KG1 (cell line): ENCODE measurements at regions not wholly inside any gene's neighbourhood (a gene's known extent, or its start where the extent isn't known, plus 50 kb on each side); places are given as distances from the start of the nearest gene placed in this dataset.
A peak's percentile ranks its signal among the peaks of the same experiment; 100 is the strongest.
"Not testable (repeated sequence)": the region's sequence is repeated elsewhere in the genome, so short reads cannot be mapped to it uniquely, and the experiment has no call there.

ENCODE experiments used
- DNase-seq: peaks from one replicate; lab custom pipeline; 2025; lab: John Stamatoyannopoulos, UW

- DNase-seq: no peak
Measured at GRCh38 chr5:38148021-38148625, 110.2 kb upstream of the EGFLAM start.

- no peak for DNase-seq
Measured at GRCh38 chr5:38143384-38143783, 115.0 kb upstream of the EGFLAM start.

DNA sequence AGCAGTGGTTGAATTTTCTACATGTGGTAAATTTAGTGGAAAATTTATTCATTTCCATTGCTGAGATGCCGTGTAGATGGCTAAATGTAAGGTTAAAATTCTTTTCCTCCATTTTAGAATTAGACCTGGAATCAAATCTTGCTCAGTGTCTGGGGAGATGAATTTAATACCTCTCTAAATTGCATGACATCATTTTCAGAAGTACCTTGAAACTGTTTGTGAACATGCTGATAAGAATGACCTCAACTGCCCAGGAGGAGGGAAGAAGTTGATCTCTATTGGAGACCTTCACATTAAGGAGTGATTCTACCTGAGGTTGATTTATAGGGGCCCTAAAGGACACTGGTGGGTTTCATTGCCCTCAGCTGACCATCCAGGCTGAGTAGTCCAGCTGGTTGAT, 116.7 kb upstream of the EGFLAM start:
- DNase-seq: no peak

DNA sequence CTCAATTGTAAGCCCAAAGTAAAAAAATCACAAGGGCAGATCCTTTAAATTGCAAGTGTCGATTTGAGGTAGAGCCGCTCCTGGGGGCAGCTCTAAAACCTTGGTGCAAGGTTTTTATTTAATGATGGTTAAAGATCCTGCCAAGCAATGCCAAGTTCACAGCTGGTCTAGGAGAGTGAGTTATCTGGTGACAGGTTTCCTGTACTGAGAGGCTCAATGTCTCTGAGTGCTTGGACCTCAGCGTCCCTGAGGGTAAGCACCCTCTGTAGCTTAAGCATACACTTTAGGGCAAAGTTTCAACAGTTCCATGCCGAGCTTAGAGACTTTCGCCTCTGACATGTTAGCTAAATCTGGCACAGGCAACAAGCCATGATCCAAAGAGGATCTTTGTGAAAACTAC, 119.8 kb upstream of the EGFLAM start:
- DNase-seq: no peak

- no peak for DNase-seq
Measured at GRCh38 chr5:38135486-38136039, 122.8 kb upstream of the EGFLAM start.

DNA sequence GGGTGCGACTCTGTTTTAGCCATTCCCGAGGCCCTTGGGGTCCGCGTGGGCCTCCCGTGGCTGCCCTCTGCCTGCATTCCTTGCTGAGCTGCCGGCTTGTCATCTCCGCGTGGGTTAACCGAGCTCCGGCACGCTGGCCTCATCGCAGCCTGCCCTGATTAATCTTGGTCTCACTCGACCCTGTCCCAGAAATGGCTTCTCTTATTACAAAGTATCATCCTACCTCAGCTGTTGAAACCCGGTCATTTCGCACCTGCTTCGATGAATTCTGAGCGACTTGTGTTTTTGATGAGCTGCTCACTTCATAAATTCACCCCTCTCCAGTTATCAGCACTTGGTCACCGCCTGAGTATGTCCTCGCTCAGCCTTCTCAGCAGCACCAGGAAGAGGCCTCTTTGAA, 123.5 kb upstream of the EGFLAM start:
- DNase-seq: no peak

GRCh38 chr5:38134294-38134693, 124.1 kb upstream of the EGFLAM start:
- DNase-seq: not testable (repeated sequence)

DNA sequence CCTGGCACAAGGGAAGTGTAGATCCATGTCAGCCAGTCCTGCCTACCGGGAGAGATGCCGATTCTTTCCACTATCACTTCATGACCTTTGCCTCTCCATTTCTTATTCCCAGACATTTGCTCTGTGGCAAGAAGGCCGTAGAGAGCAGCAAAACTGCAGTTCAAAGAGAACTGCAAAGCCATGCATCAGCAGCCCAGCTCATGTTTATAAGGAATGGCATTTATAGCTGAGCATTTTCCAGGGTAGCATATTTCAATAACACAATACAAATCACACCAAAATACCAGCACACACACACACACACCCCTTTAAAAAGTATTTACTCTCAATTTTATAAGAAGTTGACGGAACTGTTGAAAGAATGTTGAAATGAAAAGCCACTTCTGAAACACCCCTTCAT, 126.7 kb upstream of the EGFLAM start:
- no peak for DNase-seq

- DNase-seq: no peak
Measured at GRCh38 chr5:38124321-38124720, 134.0 kb upstream of the EGFLAM start.

- no peak for DNase-seq
Measured at GRCh38 chr5:38121420-38121819, 136.9 kb upstream of the EGFLAM start.

DNA sequence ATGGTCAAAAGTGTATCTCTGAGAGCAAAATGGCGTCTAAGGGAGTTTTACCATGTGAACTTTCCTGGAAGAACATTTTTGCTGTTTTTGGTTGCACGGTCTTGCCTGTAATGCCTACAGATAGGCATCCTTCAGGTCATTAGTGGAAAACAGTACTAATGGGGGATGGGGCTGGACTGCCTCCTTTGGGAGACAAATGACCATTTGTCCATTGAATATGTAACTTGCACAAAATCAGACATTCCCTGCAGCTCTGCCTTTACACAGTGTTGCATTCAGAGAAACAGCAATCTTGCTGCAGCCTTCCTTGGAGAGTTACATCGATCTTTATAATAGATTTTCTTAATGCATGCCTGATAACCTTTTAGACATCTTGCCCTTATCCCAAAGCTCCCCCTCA, 138.5 kb upstream of the EGFLAM start:
- DNase-seq: no peak

GRCh38 chr5:38117784-38118479, 140.4 kb upstream of the EGFLAM start:
- DNase-seq: no peak

- no peak for DNase-seq
Measured at GRCh38 chr5:38115318-38115827, 143.0 kb upstream of the EGFLAM start.

DNA sequence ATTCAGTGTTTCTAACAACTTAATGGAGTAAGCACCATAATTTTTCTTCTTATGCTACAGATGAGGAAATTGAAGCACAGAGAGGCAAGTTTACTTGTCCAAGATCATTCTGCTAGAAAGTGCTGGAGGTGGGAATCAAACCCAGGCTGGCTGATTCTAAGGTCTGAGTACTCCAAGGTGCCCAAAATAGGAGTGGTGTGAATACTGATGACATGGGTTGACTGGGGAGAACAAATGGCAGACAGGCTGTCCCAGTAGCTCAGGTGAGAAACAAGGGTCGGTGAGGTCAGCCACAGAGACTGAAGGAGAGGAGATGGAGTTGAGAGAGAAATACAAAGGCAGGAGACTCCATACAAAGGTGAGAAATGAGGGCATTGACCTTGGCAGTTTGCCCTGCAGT, 144.5 kb upstream of the EGFLAM start:
- no peak for DNase-seq

DNA sequence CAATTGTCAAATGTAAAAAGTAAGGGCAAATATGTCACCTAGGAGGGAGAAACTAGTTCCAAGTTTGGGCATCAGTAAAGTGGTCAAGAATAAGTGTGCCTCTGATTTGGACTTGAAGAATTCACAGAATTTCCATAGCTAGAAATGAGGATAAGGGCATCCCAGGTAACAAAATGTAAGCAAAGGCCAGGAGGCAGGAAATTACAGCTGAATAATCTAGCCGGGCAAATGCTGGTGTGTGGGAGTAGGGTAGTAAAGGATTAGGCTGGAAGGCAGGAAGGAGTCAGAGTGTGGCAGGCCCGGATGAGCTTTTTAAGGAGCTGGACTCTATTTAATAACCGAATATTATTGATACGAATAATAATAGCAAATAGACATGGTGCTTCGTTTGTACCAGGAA, 144.9 kb upstream of the EGFLAM start:
- DNase-seq: no peak

DNA sequence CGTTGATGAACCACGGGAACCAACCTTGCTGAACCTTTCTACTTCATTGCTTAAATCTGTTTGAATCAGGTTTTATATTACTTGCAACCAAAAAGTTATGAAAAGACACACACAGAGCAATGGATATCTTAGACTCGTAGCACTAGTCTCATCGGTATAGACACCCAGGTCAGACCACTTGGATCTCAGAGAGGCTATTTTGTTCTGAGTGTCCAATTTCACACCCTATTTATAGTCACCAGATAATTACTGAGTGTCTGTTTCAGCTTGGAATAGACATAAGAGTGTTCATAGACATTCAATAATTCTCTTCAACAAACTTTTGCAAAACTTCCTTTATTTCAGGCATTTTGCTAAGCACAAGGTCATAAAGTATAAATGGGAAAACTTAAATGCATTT, 145.4 kb upstream of the EGFLAM start:
- no peak for DNase-seq

GRCh38 chr5:38110130-38110529, 148.2 kb upstream of the EGFLAM start:
- DNase-seq: no peak

DNA sequence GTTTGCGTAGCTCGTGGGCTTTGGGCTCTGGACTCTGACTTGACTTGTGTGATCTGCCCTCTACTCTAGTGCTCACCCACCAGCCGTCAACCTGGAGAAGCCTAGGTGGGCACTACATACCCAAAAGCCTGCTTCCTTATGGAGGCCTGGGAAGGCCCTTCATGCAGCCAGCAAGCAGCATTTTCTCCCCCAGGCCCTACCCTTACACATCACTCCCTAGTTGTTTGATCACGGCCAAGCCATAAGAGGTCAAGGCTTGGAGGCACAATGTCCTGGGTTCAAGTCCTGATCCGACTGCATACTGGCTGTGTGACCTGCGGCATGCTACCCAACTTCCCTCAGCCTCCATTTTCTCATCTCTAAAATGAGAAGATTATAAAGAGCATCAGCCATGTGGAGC, 151.3 kb upstream of the EGFLAM start:
- DNase-seq: no peak

DNA sequence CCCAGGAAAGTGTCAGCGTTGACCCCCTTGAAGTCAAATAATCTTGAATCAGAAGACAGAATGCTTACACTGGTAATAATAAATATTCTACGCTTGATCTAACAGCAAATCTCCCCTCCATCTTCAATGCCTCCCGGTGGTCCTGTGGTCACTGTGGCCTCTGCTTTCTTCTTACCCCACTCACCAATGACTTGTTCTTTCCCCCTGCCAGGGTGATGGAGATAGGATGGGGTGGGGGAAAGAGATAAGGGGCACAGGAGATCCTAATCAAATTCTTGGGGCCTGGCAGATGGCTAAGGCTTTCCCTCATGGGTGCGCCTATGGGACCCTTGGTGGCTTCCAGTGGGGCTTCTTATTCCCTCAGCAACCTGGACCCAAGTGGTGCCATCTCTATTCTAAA, 152.6 kb upstream of the EGFLAM start:
- DNase-seq: no peak

- no peak for DNase-seq
Measured at GRCh38 chr5:38105231-38105570, 153.2 kb upstream of the EGFLAM start.

GRCh38 chr5:38104497-38105230, 153.7 kb upstream of the EGFLAM start:
- peak; percentile 16 for DNase-seq

DNA sequence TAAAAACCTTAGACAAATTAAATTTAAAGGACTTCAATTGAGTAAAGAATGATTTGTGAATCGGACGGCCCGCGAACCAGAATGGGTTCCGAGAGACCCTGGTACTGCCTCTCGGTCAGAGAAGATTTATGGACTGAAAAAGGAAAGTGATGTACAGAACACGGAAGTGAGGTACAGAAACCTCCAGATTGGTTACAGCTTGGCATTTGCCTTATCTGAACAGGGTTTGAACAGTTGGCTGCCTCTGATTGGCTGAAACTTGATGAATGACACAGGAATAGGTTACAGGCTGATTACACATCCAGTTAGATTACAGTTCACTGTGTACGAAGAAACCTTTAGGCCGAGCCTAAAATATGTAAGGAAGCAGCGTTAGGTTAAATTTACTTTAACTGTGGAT, 156.5 kb upstream of the EGFLAM start:
- DNase-seq: no peak
